ENCODE measurements at regions not wholly inside any gene's neighbourhood (a gene's known extent, or its start where the extent isn't known, plus 50 kb on each side); places are given as distances from the start of the nearest gene placed in this dataset.

DNA sequence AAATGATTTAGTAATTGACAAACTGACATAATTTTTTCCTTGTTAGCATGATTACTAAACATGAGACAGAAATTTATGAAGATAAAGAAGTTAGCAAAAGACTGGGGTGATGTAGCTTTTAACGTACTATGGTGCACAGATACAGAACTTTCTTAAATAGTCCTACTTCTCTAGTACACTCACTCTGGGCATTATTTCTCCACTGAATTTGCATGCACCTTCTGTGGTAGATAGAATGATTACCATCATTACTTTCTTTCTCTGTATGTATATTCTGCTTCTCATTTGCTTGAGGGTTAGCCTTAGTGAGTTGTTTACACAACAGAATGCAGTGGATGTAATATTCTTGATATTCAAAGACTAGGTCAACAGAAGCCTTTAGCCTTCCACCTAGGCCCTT lies 173.1 kb upstream of the EPHA7 start:
- DNase-seq, result no peak

DNA sequence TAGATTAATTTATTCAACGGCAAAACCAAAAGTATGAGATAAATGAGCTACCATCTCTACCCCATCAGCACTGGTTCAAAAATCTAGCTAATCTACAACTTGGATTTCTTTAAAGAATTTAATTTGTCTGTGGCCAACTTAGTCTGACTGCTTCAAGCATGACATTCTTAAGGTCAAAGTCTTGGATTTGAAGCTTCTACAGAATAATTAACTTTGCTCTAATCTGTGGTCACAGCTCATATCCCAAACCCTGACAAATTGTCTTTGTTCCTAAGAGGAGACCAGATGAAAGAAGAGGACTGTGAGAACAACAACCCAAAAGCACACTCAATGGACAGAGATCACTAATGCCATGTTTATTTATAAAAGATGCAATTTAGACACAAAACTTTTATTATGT lies 166.9 kb upstream of the EPHA7 start:
- DNase-seq, result no peak

DNA sequence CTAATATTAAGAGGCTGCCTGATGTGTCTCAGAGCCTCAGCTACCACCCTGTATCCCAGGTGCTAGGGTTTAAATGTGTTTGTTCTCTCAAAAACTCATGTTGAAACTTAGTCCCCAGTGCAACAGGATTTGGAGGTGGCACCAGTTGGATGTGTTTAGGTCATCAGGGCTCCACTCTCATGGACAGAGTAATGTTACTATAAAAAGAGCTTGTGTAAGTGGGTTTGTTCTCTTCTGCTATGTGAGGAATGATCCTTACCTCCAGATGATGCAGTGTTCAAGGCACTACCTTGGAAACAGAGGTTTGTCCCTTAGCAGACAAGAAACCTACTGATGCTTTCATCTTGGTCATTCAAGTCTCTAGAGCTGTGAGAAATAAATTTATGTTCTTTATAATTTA lies 164.9 kb upstream of the EPHA7 start:
- DNase-seq, result no peak

DNA sequence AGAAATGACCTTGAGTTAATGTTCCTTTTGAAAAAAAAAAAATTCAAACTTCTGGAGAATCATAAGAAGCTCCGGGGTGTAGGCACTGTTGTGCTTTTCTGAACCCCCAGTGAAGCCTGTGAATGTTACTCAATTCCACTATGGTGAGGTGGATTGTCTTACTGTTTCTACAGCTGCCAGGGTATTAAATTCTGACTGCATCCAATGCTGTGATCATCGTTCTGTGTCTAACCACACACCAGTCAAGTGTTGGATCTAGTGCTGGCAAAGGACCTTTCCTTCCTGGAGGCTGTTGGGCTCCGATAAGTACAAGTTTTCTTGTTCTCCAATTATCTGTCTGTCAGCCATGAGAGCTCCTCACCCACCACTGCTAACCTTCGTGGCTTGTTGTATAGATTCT lies 162.0 kb upstream of the EPHA7 start:
- no peak for DNase-seq

DNA sequence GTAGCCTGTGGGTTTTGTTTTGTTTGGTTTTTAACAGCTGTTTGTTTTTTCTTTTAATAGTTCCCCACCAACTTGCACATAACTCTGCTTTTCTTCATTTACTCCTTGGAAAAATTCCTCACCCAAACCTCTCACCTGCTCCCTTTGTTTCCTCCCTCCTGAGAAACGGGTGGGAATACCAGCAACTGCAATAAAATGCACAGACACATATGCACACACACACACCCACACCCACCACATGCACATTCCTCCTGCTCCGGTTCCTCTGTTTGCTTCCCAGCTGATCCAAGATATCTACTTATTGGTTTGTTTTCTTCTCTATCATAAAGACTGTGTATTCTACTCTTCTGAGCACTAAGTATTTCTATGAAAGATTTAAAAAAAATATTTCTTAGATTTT lies 161.1 kb upstream of the EPHA7 start:
- DNase-seq, result no peak

DNA sequence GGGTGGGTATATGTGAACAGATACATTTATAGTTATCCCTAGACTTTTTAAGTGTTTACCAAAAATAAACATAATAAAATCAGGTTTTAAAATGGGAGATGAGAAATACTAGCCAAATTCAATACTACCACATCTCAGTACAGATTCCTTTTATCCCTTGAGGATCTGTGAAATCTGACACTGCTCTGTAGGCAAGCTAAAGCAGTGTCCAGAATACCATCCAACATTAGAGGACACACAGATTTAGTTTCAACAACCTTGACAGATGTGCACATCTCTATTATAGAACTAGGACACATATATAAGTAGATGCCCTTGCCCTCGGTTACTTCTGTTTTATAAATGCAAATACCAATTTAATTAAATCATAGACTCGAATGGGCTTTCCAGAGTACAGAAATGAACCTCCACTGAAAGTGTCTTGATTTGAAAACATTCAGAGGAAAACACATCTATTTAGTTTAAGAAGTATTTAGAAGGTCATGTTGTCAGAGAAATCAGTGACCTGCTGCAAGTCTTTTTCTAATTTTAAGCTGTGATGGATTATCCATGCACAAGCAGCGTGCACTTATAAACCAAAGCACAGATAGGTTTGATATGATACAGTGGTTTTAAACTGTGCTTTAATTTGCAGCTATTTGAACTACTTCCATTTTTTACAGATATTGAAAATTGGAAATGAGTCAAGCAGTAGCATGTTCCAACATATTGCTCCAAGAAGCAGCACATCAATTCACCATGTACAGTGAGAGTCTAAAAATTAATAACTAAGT lies 156.3 kb upstream of the EPHA7 start:
- no peak for DNase-seq

DNA sequence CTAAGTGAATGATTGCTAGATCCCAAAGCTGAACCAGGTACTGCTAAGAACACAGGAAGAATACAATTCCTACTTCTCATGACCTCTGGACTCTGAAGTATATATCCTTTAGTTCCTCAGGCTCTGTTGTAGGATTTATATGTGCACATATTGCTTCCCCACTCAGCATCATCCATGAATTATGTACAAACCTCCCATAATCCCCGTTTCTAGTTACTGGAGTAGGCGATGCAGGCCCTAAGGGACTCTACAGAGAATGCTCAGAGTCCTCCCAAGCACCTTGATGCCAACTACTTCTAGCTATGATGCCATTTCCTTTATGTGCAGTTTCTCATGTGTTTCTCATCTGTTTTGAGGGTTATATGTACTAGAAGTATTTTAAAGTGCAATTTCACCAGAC lies 154.9 kb upstream of the EPHA7 start:
- DNase-seq, result no peak

DNA sequence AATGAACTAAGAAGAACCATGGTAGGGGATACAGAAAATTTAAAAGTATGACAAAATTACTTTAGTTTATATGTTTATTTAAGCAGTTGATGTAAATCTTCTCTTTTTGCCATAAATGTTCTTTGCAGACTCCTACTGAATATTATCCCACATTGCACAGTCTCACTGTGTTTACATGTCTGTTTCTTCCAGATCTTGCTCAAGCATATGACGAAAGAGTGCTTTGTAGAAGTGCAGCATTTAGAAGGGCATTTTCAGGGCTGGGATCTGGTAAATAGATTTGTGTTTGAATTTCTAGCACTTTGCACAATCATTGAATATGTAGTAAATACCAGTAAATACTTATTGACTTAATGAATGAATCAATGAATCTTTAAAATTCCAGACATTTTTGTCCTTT lies 152.0 kb upstream of the EPHA7 start:
- no peak for DNase-seq

DNA sequence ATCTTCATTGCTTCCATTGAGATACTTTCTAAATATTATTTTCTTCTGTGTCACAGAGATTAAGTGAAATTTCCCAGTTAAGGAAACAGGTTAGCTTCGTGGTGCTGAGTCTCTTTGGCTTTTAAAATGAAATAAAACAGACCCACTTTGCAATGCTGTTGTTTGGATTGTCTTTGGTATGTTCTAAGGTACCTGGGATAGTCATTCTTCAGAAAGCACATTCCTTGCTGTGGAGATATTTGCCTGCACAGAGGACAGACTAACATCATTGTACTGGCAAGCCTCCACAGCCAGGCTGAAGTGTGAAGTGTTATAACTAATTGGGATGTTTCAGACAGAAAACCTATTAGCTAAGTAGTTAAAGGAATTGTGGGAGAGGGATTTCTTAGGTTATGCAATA lies 148.8 kb upstream of the EPHA7 start:
- no peak for DNase-seq

DNA sequence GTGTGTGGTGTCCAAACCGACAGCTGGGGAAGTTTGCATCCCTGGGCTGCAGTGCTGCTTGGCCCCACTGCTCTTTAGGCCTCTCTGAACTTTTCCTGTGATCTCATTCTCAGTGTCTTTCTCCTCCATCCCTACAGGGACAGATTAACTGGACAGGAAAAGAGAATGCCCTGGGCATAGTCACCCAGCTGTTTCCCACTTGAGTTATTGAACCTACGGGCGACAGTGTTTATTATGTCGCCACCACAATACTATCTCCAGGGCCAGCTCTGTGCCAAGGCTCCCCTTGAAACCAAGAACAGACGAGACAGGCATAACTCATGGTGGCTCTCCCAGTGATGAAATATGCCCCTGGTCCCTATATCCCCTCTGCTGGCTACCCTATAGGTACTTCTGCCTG lies 147.8 kb upstream of the EPHA7 start:
- no peak for DNase-seq

DNA sequence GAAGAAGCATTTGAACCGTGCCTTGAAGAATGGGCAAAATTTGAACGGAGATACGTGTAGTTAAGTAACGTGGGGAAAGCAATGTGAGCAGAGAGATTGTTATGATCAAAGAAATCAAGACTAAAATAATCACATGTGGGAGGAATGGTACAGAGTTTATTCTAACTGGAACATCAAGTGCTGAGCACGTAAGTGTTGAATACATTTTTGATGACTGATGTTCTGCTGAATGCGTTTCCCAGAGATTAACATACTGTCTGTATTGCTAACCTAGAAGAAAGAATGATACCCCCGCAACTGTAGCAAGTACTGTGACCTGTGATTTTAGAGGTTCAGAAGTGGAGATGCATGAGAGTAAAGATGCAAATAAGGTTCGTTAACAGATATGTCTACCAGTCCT lies 146.9 kb upstream of the EPHA7 start:
- no peak for DNase-seq

DNA sequence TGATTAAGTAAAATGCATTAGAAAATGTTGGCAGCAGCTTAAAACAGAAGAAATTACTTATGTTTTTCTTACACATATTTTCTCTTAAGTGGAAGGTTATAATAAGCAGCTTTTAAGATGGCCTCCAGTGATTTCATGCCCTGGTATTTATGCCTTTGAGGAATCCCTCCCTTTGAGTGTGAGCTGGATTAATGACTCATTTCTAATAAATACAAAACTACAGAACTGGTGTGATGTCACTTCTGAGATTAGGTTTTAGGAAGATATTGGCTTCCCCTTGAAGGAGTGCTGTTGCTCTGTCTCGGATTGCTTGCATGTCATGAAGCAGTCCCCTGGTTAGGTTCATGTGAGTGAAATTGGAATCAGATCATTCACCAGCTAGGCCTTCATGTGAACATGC lies 143.2 kb upstream of the EPHA7 start:
- peak; percentile 7 for DNase-seq

DNA sequence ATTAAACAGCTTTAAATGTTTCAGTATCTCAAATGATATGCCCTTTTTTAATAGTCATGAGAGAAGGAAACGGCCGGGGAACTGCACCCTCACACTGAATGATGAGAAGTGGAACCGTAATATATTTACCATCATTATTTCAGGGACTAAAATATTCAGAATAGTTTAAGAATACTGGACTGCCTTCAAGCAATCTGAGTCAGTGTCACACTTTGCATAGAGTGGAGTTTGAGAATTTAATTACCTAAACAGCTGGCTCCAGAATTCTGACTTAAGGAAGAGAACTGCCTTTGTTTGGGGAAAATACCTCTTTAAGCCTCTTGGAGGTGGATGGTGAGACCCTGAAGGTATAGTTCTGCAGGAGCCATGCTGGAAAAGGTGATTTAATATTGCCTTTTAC lies 135.9 kb upstream of the EPHA7 start:
- DNase-seq, result no peak

DNA sequence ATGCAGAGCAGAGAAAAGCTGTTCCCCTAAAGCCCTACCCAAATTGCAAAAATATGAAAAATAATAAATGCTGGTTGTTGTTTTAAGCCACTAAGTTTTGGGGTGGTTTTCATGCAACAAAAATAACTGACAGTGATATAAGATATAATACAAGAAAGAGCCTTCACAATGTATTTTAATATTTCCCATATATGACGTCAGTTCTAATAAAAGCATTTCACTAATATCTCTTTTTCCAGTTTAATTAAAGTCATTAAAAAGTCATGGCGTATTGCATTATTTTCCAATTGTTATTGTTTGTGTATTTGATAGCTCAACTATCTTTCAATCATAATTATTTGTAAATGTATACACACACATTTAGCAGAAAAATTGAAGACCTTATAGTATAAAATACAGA lies 134.7 kb upstream of the EPHA7 start:
- no peak for DNase-seq

DNA sequence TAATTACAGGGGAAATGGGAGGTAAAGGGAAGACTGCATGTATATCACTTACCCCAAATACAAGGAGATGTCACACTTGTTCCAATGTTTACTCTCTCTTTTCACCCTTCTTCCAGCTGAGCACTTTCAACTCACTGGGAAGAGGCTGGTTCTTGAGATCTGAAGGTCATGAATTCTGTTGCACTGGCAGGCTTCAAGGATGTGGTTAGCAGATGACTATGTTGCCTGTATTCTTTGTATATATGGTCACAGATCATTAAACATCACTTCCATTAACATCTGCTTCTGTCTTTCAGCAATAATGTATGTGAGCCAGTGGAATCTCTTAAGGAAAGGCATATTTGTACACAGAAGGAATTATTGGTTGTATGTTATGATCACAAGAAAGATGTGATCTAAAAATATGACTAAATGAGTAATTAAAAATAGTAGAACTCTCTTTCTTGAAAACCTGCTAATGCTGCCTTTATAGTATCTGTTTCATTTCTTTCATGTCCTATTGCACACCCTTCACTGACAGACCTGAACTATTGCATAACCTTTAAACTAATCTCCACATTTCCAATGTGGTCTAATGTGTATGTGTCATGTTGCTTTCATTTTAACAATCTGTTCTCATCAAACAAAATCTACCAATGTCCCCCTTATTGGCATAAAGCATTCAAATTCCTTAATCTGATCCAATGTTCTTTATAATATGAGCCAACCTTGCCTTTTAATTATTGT lies 131.4 kb upstream of the EPHA7 start:
- no peak for DNase-seq

DNA sequence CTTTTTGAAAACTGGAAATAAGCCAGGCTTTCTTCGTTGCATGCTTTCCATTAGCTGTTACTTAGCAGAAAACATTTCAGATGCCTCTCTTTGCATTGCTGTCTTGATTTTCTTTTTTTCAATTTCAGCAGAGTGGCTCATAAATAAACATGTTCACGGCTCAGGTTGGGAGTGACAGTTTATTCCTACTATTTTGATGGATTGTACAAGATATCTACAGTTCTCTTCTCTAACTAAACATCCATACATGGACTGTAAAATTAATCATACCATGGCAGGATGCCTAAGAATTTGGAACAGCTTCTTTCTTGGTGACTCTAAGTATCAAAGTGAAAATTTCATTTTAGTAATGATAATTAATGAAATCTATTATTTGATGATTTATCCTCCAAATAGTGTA lies 130.5 kb upstream of the EPHA7 start:
- no peak for DNase-seq

DNA sequence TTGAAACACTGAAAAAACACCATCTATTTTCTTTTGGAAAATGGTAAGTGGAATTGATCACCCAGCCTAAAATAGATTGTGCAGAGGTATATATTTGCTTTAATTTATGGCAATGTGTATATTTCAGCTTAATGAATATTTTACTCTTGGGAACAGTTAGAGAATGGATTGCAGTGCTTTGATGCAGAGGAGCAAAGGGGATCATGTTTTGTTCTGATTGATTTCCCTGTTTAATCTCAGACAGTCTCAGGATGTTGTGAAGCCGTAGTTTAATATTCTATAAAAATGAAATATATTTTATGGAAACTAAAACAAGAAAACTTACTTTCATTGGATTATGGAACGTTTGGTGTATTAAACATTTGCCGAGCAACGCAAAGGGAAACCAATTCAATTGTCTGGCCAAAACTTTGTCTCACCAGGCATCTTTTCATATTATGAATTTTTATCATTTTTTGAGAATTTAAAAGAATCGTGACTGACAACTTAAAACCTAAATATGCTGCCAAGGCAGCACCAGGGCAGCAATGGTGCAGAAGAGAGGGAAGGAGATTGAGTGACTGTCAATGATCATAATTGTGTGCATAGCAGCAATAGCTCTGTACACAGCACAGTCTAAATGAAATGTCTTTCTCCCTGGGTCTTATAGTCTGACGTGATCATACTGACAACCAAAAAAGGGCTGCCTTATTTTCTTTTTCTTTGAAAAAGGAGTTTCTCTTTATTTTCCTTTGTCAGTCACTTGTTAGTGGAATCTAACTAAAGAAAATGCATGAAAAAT lies 105.5 kb upstream of the EPHA7 start:
- DNase-seq, result no peak

DNA sequence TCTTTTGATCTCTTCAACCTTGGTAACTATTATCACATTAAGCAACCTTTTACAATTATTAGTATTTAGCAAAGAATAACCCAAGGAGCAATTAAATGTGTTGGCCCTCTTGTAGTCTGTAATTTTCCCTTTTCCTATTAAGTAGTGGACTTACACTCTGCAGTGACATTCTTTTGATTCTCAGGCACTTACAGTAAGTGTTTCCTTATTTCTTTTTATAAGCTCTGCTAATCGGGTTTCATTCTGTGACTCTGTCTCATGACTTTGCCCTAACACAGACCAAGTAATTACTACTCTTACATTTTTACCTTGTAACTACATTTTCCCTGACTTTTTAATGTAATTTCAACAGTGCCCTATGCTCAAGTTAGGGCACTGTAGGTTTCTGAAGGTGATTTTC lies 104.0 kb upstream of the EPHA7 start:
- no peak for DNase-seq

DNA sequence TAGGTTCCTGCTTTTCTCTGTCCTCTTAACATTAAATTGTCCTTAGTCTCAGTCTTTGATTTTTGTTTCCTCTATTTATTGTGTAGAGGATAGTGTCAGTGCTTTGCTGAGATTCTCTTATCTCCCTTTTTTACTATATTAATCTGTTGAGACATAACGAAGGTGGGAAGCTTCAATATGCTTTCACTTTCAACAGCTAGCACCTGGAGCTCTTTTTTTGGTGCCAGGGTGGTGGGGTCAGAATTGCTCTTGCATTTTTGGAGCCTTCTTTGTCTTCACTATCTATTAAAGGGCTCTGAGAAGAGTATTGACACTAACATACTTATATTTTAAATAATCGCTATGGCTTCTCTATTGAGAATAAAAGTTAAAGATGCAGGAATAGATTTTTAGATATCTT lies 97.1 kb upstream of the EPHA7 start:
- DNase-seq, result no peak

DNA sequence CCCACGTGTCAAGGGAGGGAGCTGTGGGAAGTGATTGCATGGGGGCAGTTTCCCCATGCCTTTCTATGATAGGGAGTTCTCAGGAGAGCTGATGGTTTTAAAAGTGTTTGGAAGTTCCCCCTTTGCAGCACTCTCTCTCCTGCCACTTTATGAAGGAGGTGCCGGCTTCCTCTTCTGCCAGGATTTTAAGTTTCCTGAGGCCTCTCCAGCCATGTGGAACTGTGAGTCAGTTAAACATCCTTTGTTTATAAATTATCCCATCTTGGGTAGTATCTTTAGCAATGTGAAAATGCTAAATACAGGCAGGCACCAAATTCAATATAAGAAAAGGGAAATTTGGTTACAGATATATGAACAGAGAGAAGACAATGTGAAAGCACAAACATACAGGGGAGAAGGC lies 96.4 kb upstream of the EPHA7 start:
- DNase-seq, result no peak

DNA sequence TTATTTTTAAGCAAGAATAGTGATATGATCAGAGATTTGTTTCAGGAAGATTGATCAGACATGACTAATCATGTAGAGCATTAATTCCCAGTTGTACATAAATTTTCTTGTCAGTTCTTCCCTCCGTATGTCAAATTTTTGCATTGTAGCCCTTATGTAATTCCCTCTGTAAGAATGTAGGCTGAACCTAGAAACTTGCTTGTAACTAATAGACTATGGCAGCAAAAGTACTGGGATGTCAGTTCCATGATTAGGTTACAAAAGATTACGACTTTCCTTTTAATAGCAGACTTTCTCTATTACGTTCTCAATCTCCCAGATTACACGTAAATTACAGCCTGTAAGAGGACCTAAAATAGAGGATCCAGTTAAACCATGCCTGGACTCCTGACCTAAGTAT lies 79.4 kb upstream of the EPHA7 start:
- no peak for DNase-seq

DNA sequence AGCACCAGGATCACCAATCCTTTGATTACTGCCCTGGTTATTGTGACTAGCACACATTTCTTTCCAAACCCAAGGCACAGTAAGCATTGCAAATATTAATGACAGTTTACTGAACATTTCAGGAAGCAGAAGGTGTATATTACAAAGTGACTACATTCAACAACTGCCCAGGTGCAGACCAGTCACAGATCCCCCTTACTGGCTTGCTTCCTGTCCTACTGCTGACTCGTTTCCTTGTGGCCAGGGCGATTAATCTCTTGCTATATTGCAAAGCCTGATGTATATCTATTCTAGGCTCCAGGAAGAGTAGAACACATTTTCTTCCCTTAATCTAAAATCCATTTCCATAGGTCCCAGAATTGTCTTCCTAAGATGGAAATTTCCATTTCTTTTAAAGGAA lies 77.2 kb upstream of the EPHA7 start:
- DNase-seq, result no peak

DNA sequence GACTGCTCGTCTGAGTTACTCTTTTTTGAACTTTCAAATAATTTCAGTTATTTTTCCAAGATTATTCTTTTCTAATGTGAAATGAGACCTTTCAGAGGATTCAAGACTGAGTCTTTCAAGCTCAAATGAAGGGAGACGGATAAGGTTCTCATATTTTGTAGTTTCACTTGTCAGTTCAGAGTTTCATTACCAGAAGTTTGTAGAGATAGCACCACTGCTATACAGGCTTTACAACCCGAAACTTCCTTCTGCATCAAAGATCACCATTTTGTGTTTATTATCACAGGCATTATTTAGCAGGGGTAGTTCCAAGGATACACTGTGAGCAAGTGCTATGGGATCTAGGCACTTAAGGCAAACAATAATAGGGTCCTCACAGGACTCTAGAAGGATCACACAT lies 74.7 kb upstream of the EPHA7 start:
- no peak for DNase-seq

DNA sequence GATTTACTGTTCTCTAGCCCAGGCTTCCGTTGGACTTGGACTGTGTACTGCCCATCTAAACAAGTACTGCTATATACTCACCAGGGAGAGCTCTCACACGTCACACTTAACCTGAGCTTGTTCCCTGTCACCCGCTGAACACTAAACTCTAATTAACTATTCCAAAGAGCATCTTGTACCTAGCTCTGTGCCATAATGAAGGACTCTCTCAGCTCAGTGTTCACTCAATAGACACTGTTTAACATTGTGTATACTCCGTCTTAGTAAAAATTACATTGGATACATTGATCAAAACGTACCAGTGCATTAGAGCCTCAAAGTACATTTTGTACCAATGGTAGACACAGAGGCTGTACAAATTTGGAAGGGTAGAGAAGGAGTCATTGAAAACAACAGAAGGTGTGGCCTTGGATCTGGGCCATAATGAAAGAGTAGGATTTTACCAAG lies 55.4 kb upstream of the EPHA7 start:
- no peak for DNase-seq

All from fibroblast of upper back skin (primary cell).